HEK293T (cell line): ENCODE measurements at regions not wholly inside any gene's neighbourhood (a gene's known extent, or its start where the extent isn't known, plus 50 kb on each side); places are given as distances from the start of the nearest gene placed in this dataset.

Source experiments
- FOXA1 ChIP-seq: fragments of 450-650 bp; IDR thresholded peaks from 2 replicates; pipeline ENCODE4 v1.6.1; 2016; ENCODE audit warnings: mild to moderate bottlenecking
- FOXM1 ChIP-seq: fragments of 450-650 bp; IDR thresholded peaks from 2 replicates; pipeline ENCODE4 v1.6.1; 2017; ENCODE audit warnings: mild to moderate bottlenecking, borderline replicate concordance

DNA sequence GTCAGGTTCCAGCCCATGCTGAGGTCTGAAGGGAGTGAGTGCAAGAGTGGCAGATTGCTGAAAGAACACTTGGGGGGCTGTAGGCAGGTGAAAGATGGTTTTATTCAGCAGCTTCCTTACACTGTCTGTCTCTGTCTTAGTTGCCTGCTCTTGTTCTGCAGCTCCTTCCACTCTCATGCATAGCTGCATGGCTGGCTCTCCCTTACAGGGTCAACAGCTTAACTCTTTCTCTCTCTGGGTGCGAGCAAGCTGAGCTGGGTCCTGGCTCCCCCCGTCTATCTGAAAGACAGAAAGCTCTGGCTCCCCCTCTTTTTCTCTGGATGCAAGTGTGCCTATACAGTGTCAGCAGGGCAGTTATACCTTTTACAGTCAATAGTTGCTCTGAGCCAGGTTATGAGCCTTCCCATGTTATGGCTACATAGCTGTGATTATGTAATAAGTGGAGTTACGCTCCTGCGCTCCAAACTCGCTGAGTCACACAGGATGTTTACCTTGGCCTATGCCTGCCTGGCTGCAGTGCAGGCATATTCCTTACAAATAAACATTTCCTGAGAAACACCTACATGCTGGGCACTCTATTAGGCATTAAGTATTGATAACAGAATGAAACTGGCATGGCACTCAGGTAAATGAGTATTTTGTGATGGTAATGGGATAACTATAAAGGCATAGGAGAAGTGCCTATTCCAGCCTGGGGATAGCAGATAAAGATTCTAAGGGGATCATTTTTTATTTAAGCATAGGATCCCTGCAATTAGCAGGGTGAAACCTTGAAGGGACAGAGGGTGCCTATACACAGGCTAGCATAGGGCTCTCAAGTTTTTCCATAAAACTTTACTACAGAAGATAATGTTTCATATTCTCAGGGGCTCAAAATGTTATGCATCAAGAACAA lies 826.9 kb upstream of the PCDH9 start:
- TF ChIP-seq FOXM1: no peak
- no peak for TF ChIP-seq FOXA1
